ENCODE measurements at regions not wholly inside any gene's neighbourhood (a gene's known extent, or its start where the extent isn't known, plus 50 kb on each side); places are given as distances from the start of the nearest gene placed in this dataset.

DNA sequence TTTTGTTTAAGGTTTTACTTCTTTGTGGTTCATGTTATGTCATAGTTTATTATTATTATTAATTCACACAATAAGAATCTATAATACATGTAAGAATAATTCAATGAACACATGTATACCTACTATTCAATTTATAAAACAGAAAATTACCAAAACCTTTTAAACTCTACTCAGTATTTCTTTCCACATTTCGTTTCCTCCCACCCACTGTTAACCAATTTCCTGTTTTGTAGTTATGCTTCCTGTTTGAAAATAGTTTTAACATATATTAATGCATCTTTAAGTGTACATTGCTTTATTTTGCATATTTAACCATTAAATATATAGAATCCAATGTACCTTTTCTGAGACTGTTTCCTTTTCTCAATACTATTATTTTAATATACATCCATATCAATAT is 397.9 kb upstream of the SPTLC3 start:
- intact Hi-C loops (cut with DNase I), result no loop called here
- no peak overlapping the region for H3K27ac ChIP-seq
- H3K9me3 ChIP-seq, result no peaks in the 10 kb centered on the region
- no peak for DNase-seq (ENCODE audit: extremely low spot score in 2 of 2)
- H3K36me3 ChIP-seq, result no peaks in the 10 kb centered on the region
- H3K4me3 ChIP-seq, result no peak overlapping the region
- TF ChIP-seq POLR2A (IDR thresholded peaks at IDR 0.05) (no peak), POLR2AphosphoS5 (IDR thresholded peaks at IDR 0.05; ENCODE audit: insufficient read depth in 1 of 2, low read depth in 1 of 2) (no peak)
- TF ChIP-seq, protein P1, sequence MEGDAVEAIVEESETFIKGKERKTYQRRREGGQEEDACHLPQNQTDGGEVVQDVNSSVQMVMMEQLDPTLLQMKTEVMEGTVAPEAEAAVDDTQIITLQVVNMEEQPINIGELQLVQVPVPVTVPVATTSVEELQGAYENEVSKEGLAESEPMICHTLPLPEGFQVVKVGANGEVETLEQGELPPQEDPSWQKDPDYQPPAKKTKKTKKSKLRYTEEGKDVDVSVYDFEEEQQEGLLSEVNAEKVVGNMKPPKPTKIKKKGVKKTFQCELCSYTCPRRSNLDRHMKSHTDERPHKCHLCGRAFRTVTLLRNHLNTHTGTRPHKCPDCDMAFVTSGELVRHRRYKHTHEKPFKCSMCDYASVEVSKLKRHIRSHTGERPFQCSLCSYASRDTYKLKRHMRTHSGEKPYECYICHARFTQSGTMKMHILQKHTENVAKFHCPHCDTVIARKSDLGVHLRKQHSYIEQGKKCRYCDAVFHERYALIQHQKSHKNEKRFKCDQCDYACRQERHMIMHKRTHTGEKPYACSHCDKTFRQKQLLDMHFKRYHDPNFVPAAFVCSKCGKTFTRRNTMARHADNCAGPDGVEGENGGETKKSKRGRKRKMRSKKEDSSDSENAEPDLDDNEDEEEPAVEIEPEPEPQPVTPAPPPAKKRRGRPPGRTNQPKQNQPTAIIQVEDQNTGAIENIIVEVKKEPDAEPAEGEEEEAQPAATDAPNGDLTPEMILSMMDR (IDR thresholded peaks at IDR 0.05), result no peak
- no peaks in the 10 kb centered on the region for H3K27me3 ChIP-seq
- no peaks in the 10 kb centered on the region for H3K4me1 ChIP-seq

DNA sequence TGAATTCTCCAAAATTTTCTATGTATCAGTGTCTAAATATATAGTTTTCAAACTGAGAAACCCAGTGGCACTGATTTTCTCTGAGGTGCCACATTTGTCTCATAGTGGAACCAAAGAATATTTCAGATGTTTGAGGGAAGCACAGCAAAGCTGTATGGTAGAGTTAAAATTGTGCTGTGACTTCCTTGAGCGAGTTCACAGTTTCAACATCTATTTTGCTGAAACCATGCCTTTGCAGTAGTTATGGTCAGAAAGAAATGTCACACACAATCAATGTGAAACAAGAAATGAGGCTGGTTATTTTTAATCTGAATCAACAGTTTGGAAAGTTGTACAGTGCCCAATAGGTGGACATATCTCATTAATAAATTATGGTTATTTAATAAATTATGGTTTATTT is 394.0 kb upstream of the SPTLC3 start:
- no peak for DNase-seq (ENCODE audit: extremely low spot score in 2 of 2)
- intact Hi-C loops (cut with DNase I), result no loop called here
- no peaks in the 10 kb centered on the region for H3K27me3 ChIP-seq
- TF ChIP-seq POLR2AphosphoS5 (IDR thresholded peaks at IDR 0.05; ENCODE audit: insufficient read depth in 1 of 2, low read depth in 1 of 2) (no peak), POLR2A (IDR thresholded peaks at IDR 0.05) (no peak)
- TF ChIP-seq, protein P1 (IDR thresholded peaks at IDR 0.05), result no peak
- no peak overlapping the region for H3K27ac ChIP-seq
- no peak overlapping the region for H3K4me3 ChIP-seq
- no peaks in the 10 kb centered on the region for H3K4me1 ChIP-seq
- no peaks in the 10 kb centered on the region for H3K36me3 ChIP-seq
- no peaks in the 10 kb centered on the region for H3K9me3 ChIP-seq

DNA sequence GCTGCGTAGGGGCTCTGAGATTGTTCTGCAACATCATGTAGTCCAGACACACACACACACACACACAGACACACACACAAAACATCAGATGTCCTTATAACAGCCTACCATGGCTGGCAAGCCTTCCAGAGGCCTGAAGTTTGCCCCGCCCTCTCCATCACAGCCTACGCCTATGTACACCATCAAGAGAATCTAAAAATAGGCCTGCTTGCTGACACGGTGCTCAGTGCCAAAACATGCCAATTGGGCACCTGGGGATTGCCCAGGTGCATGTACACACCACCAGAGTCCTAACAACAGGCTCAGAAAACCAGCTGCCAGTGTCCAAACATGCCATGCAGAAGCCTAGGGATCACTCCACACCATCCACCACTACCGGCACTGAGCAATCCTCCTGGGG is 391.7 kb upstream of the SPTLC3 start:
- no peak for DNase-seq (ENCODE audit: extremely low spot score in 2 of 2)
- intact Hi-C loops (cut with DNase I), result no loop called here
- H3K27me3 ChIP-seq, result no peaks in the 10 kb centered on the region
- no peaks in the 10 kb centered on the region for H3K4me1 ChIP-seq
- TF ChIP-seq, protein P1 (IDR thresholded peaks at IDR 0.05), result no peak
- TF ChIP-seq POLR2A (IDR thresholded peaks at IDR 0.05), result no peak
- TF ChIP-seq POLR2AphosphoS5 (IDR thresholded peaks at IDR 0.05; ENCODE audit: insufficient read depth in 1 of 2, low read depth in 1 of 2), result no peak
- no peak overlapping the region for H3K27ac ChIP-seq
- H3K36me3 ChIP-seq, result no peaks in the 10 kb centered on the region
- no peaks in the 10 kb centered on the region for H3K9me3 ChIP-seq
- H3K4me3 ChIP-seq, result no peak overlapping the region

DNA sequence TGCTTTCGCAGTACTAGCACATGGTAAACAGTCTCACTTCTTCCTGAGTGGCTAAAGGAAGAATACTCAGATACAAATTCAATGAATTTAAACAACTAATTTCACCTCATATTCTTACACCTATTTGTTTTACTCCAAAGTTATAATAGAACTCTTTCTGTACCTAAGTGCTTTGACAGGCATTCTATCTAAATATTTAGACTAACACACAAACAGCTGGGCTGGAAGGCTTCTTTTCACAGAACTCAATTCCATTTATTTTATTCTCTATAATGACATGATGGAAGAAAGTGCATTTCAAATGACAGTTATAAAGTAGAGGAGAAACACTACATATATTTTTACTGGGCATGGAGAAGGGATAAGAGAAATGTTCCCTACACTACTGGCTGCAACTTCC is 384.9 kb upstream of the SPTLC3 start:
- no peaks in the 10 kb centered on the region for H3K27me3 ChIP-seq
- H3K4me1 ChIP-seq, result no peaks in the 10 kb centered on the region
- TF ChIP-seq POLR2A (IDR thresholded peaks at IDR 0.05) (no peak), POLR2AphosphoS5 (IDR thresholded peaks at IDR 0.05; ENCODE audit: insufficient read depth in 1 of 2, low read depth in 1 of 2) (no peak)
- TF ChIP-seq, protein P1 (IDR thresholded peaks at IDR 0.05), result no peak
- H3K27ac ChIP-seq, result no peak overlapping the region
- H3K9me3 ChIP-seq, result no peaks in the 10 kb centered on the region
- DNase-seq (ENCODE audit: extremely low spot score in 2 of 2), result no peak
- H3K36me3 ChIP-seq, result no peaks in the 10 kb centered on the region
- intact Hi-C loops (cut with DNase I), result no loop called here
- H3K4me3 ChIP-seq, result no peak overlapping the region

DNA sequence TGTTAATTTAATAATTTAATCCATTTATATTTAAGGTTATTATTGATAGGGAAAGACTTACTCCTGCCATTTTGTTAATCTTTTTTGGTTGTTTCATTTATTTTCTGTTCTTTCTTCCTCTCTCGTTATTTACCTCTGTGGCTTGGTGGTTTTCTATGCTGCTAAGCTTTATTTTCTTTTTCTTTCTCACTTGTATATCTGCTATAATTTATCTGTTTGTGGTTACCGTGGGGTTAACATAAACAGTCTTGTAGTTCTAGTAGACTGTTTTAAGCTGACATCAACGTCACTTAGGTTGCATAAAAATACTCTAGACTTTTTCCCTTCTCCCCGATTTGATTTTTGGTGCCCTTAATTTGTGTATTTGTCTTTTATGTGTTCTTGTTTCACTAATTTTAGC is 381.3 kb upstream of the SPTLC3 start:
- no peaks in the 10 kb centered on the region for H3K27me3 ChIP-seq
- DNase-seq (ENCODE audit: extremely low spot score in 2 of 2), result no peak
- intact Hi-C loops (cut with DNase I), result no loop called here
- no peaks in the 10 kb centered on the region for H3K9me3 ChIP-seq
- no peak for TF ChIP-seq POLR2AphosphoS5 (IDR thresholded peaks at IDR 0.05; ENCODE audit: insufficient read depth in 1 of 2, low read depth in 1 of 2)
- no peak for TF ChIP-seq POLR2A (IDR thresholded peaks at IDR 0.05)
- TF ChIP-seq, protein P1 (IDR thresholded peaks at IDR 0.05), result no peak
- no peaks in the 10 kb centered on the region for H3K4me1 ChIP-seq
- H3K4me3 ChIP-seq, result no peak overlapping the region
- no peak overlapping the region for H3K27ac ChIP-seq
- H3K36me3 ChIP-seq, result no peaks in the 10 kb centered on the region

Data from vagina (tissue), 2 donors.